ENCODE measurements at regions not wholly inside any gene's neighbourhood (a gene's known extent, or its start where the extent isn't known, plus 50 kb on each side); places are given as distances from the start of the nearest gene placed in this dataset.
"Not testable (repeated sequence)": the region's sequence is repeated elsewhere in the genome, so short reads cannot be mapped to it uniquely, and the experiment has no call there.

DNA sequence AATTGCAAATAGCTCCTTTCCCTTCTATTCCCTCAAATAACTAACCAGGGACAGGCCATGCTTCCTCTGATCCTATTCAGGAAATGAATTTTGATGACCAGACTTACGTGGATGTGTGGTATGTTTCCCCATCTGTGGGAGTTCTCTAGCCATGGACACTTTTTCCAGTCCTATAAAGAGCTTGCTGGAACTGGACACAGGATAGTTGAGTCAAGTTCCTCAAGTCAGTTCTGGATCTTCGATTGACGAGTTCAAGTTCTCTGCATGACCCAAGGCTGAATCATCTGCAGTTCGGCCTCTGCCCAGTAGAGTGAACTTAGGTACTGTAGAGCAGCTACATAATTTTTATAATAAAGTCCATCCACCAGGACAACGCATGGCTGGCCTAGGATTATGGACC, 52.7 kb upstream of the CCND1 start:
- TF ChIP-seq CTCF (IDR thresholded peaks at IDR 0.05; ENCODE audit: low read length, missing control alignments): peak; percentile 49
- no peak overlapping the region for H3K4me3 ChIP-seq (replicated peaks; ENCODE audit: low read depth, low read length)
- peak; percentile 65 for DNase-seq (ENCODE audit: low read depth)

GRCh38 chr11:69590088-69590487, 50.9 kb upstream of the CCND1 start:
- not testable (repeated sequence) for DNase-seq (ENCODE audit: low read depth); H3K4me3 ChIP-seq (replicated peaks; ENCODE audit: low read depth, low read length)
